Peyer's patch (tissue), 4 donors: ENCODE measurements at regions not wholly inside any gene's neighbourhood (a gene's known extent, or its start where the extent isn't known, plus 50 kb on each side); places are given as distances from the start of the nearest gene placed in this dataset.

Experiments used
- POLR2A ChIP-seq, 2 donors: fragments of 450-650 bp; IDR thresholded peaks; one replicate each; pipeline ENCODE4 v1.5.1; 2017; ENCODE audit warnings: antibody characterized with exemption in 2 of 2, mild to moderate bottlenecking in 2 of 2, moderate library complexity in 2 of 2
- TF ChIP-seq, protein P1 (sequence below), 6 experiments: fragments of 450-650 bp in 4 of 6; fragments of 200-600 bp in 2 of 6; sonication (generic) in 1 of 6; IDR thresholded peaks; one replicate each; pipeline ENCODE4 v1.5.1; 2017 to 2019; ENCODE audit warnings: antibody characterized with exemption in 6 of 6, mild to moderate bottlenecking in 3 of 6, moderate library complexity in 1 of 6

DNA sequence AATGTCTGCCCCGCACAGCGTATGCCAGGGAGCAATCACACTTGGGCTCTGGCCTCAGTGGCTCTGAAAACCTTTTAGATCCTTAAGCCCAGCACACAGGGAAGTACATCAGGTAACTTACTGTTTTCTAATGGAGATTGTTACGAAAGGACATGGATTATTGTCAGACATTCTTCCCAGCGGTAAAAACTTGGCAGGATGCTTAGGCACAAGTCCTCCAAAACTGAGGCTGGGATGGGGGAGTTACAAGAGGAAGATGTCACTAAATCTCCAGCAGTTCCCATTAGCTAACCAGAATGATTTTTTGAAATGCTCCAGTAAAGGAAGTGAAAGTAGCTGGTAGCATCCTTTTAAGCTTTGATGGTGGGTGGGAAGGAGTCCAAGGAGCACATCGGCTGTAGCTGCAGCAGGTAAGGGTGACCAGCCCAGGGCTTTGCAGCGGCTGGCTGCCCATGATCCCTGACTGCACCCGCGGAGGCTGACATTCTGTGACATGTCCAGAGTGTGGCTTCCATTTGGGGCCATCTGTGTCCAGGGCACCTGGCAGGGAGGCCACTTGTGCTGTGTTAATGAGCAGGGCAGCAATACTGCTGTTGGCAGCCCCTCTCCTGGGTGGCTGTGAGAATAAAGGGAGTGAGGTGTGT lies 165.8 kb downstream of the GADD45G start:
- no peak for TF ChIP-seq POLR2A (IDR thresholded peaks at IDR 0.05)
- TF ChIP-seq, protein P1, sequence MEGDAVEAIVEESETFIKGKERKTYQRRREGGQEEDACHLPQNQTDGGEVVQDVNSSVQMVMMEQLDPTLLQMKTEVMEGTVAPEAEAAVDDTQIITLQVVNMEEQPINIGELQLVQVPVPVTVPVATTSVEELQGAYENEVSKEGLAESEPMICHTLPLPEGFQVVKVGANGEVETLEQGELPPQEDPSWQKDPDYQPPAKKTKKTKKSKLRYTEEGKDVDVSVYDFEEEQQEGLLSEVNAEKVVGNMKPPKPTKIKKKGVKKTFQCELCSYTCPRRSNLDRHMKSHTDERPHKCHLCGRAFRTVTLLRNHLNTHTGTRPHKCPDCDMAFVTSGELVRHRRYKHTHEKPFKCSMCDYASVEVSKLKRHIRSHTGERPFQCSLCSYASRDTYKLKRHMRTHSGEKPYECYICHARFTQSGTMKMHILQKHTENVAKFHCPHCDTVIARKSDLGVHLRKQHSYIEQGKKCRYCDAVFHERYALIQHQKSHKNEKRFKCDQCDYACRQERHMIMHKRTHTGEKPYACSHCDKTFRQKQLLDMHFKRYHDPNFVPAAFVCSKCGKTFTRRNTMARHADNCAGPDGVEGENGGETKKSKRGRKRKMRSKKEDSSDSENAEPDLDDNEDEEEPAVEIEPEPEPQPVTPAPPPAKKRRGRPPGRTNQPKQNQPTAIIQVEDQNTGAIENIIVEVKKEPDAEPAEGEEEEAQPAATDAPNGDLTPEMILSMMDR (IDR thresholded peaks at IDR 0.05), result no peak
